HepG2 (cell line): ENCODE measurements at regions not wholly inside any gene's neighbourhood (a gene's known extent, or its start where the extent isn't known, plus 50 kb on each side); places are given as distances from the start of the nearest gene placed in this dataset.

ENCODE experiments used
- HNRNPL ChIP-seq: fragments of 200-400 bp; formaldehyde crosslinking; IDR thresholded peaks from 2 replicates; pipeline ENCODE4 v1.6.1; 2017; ENCODE audit warnings: mild to moderate bottlenecking, low read depth, low read length
- NAIF1 ChIP-seq: sonication (generic); formaldehyde crosslinking; IDR thresholded peaks from 2 replicates; pipeline ENCODE4 v1.5.0; 2020; ENCODE audit warnings: mild to moderate bottlenecking, missing genetic modification reagents, borderline replicate concordance

DNA sequence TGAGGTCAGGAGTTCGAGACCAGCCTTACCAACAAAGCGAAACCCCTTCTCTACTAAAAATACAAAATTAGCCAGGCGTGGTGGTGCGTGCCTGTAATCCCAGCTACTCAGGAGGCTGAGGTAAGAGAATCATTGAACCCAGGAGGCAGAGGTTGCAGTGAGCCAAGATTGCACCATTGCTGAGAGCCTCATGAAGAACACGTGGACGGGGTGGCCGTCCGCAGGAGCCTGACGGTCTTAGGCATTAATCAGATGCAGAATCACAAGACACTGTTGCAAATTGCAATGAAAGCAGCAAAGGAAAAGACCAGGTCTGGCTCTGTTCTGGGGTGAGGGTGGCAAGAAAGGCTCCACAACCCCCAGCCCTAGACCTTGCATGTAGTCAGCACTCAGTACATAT is 104.0 kb upstream of the SLC66A3 start:
- TF ChIP-seq NAIF1 (CRISPR knock-in tag) (no peak), HNRNPL (no peak)
